Fibroblast of skin of abdomen (primary cell): ENCODE measurements at regions not wholly inside any gene's neighbourhood (a gene's known extent, or its start where the extent isn't known, plus 50 kb on each side); places are given as distances from the start of the nearest gene placed in this dataset.

ENCODE experiments used
- DNase-seq: peaks from one replicate; pipeline ENCODE4 v3.0.0-alpha.2; 2013

DNA sequence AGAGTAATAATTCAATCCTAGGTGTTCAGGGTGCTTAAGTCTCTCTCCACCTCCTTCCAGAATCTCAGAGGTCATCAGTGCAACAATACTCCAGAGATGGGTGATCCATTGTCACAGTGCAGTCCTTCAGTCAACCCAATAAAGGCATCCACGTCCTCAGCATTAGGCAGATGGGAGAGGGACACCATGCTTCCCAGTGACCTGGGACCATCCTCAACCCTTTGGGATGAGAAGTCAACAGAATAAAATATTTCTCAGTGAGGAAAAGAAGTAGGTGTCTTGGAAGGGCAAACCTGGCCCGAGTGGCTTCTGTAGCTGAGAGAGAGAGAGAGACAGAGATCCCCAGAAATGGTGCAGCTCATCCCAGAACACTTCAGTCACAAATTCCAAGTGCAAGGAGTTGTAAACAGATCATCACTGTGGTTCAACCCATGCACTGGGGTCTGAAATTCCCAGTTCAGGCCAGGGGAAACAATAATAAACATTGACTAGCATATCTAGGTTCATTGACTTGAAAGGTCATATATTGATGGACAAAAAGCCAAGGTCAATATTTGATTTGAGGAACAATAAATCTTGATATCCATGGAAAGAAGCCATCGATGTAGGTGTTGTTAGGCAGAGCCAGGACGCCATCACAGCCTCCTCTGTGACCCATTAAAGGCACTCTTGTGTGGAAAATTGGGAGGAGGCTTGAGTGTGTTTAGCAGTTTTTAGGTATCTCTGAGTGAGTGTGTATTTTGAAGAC lies 256.0 kb upstream of the ZMIZ1 start:
- DNase-seq = no peak

GRCh38 chr10:78813526-78813925 lies 255.2 kb upstream of the ZMIZ1 start:
- no peak for DNase-seq

DNA sequence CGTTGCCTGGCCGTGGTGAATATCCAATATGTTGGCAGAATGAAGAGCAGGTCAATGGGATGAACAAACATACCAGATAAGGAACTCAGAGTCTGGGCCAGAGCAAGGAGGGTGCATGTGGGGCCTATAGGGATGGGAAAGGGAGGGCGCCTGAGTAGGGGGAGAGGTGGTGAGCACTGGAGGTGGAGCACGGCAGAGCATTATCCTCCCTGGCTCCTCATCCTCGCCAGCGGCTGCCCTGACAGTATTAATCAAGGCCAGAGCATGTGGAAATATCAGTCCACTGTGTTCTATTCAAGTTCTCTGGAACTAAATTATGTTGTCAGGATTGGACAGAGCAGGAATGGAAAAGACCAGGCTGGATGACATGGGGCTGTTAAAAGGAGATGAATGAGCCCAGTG lies 254.8 kb upstream of the ZMIZ1 start:
- DNase-seq = no peak

GRCh38 chr10:78814407-78814806 lies 254.4 kb upstream of the ZMIZ1 start:
- no peak for DNase-seq

GRCh38 chr10:78815702-78816334 lies 252.9 kb upstream of the ZMIZ1 start:
- DNase-seq = no peak

DNA sequence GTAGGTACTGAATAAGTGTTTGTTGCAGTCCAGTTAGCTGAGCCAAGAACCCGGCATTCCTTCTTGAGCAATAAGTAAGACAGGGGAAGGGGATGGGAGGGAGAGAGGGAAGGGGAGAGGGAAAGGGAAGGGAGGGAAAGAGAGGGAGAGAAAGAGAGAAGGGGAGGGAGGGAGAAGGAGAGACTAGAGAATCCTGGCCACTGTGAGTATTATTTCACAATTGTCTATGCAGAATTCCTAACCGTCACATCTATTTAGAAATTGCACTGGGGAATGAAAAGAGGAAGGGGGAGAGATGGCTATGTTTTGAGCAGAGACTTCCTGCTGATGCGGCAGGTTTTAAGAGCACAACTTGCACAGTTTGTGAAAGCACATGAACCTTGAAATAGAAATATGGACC lies 251.4 kb upstream of the ZMIZ1 start:
- peak; percentile 32 for DNase-seq

DNA sequence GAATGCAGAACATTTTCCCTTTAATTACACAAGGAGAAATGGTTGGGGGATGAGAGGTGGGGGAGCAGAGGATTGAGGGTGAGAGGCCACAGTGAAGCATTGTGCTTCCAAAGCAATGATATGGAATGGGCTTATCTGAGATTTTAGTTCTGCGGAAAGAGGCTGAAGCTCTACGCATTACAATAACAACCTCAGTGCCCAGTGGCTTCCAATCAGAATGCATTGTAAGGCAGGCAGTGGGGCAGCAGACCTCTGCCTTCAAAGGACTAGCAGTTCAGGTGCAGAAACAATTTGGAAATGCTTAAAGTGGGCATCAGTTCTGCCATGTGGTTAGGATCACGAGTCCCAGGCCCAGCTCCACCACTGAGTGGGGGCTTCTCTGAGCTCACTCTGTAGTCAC lies 251.0 kb upstream of the ZMIZ1 start:
- no peak for DNase-seq

DNA sequence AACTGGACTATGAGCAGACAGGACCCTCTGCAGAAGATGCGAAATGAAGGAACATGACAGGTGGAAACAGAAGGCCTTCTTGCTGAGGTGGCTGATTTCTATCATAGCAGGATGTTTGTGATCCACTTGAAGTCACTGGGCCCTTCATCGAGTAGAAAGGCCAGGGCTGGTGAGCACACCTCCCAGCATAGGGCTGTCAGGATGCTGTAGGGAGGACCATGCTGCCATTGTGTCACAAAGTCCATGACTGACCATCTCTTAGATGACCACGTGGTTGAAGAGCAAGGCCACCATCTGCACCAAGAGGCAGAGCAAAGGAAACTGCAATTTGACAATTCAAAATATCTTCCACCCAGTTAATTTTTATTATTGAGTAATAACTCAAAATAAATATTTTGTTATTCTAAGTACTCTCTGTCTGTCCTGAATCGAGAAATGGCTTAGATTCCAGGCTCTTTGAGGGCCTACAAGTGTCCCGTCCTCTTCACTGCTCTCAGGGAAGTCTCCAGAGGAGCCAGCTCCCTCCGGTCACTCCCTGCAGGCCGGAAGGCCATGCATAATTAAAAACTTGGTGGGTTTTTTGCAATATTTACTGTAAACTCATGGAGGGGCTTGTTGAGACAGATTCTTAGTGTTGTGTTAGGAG lies 249.3 kb upstream of the ZMIZ1 start:
- DNase-seq = no peak

DNA sequence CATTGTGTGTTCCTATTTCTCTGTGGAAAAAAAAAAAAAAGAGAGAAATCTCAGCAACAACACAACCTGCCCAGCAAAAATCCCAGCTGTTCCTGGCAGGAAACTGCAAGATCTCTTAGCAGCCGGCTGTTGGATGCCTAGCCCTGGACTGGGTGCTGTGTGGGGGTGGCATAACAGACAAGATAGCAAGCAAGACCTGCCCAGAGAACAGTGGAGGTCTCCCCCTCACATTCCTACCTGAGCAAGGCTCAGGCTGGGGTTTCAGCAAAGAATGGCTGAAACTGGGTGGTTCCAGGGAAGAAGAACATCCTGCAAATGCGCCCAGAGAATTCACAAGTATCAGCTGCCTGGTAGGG lies 248.8 kb upstream of the ZMIZ1 start:
- DNase-seq = no peak

DNA sequence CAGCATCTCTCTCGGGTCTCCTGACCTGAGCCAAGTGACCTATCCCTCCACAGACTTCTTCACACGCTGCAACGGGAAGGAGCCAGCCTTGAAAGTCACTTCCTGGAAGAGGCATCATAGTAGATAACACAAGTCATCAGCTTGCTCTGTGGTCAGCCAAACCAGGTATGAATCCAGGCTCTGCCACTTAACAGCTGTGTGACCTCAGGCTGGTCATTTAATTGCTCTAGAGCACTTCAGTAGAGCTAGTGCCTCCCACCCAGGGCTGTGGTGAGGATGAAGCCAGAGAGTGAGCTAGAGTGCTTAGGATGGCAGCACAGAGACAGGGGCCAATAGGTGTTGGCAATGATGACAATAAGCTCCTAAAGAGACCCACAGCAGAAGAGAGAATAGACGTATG lies 247.7 kb upstream of the ZMIZ1 start:
- no peak for DNase-seq

GRCh38 chr10:78828647-78829539 lies 239.9 kb upstream of the ZMIZ1 start:
- no peak for DNase-seq

DNA sequence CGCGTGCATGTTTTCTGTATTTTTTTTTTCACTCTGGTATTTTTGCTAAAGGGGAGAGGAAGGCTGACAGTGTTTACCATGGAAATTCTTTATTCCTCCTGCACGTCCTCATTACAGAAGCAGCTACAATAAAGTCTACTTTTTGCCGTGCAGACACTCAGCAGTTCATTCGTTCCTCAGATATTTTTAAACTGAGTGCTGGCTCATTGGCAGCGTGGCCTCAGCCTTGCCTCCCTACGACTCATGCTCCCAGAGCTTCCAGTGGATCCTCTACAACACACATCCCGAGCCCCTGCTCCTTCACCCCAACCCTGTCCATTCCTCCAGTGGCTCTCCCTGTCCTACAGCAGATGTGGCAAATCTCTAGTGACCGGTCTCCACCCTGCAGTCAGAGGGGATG lies 239.2 kb upstream of the ZMIZ1 start:
- DNase-seq = peak; percentile 71

GRCh38 chr10:78830062-78830975 lies 238.4 kb upstream of the ZMIZ1 start:
- peak; percentile 53 for DNase-seq

DNA sequence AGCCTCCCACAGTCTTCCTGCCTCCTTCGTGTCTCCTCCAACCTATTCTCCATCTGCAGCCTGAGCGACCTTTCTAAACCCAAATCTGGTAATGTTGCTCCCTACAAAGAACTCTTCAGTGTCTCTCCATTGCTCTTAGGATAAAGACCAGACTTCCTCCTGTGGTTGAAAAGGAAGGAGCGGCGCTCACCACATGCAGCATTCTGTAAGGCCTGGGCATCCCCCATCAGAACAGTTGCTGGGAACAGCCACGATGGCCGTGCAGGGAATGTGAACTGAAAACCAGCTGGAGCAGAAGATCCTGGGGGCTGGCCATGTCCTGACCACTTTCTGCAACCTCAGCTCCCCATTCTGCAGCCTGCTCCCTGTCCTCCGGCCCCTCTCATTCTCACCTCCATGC lies 237.8 kb upstream of the ZMIZ1 start:
- DNase-seq = peak; percentile 19

DNA sequence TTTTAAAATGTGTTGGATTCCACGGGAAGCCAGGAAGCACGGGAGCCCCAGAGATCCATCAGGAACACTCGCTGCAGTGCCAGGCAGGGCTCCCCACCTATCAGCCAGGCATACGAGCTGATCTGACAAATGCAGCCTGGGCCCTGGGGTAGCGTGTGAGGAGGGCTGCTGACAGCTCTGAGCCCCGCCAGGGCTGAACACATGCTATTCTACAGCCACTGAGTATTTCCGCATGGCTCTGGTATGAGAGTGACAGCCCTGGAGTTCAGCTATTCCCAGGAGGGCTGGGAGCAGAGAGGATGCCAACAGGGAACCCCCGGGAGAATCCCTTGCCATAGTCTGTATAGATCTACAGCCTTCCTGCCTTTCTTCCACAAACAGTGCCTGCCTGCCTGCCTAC lies 237.3 kb upstream of the ZMIZ1 start:
- peak; percentile 51 for DNase-seq

- no peak for DNase-seq
These were observed 236.5 kb upstream of the ZMIZ1 start for GRCh38 chr10:78832281-78832680.

DNA sequence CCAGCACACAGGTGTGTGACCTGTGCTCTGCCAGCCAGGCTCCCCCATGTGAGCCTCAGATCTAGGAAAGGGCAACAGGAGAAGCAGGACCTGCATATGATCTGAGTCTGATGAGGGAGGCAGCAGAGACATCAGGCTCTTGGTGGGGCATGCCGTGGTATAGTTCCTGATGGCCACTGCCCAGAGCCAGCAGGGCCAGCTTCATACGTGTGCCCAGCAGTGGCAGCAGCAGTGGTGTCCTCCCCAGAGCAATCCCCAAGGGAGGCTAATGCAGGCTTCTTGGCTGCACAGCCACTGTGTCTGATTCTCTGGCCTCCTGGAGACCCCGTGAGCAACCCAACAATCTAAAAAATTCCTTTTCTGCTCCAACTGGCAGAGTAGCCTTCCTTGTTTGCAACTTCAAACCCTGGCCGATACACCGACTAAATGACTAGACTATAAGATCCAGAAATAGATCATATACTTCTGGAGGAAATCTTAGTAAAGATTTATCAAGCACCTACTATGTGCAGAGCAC lies 230.6 kb upstream of the ZMIZ1 start:
- DNase-seq = no peak

DNA sequence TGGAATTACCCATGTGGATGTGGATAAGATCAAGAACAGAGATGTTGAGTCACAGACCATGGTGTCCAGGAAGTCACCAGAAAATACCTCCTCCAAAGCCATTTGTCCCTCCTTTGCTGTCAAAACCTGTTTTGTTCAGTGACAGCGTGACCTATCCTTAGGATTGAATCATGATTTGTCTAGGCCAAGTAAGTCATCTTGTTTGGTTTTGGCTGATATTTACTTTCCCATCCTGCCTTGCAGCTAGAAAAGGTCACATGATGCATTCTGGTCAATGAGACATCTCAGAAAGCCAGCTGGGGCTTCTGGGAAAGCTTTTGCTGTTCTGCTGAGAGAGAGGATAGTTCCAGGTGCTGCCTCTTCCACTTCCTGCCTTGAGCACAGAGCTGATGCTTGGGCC lies 225.3 kb upstream of the ZMIZ1 start:
- DNase-seq = no peak

DNA sequence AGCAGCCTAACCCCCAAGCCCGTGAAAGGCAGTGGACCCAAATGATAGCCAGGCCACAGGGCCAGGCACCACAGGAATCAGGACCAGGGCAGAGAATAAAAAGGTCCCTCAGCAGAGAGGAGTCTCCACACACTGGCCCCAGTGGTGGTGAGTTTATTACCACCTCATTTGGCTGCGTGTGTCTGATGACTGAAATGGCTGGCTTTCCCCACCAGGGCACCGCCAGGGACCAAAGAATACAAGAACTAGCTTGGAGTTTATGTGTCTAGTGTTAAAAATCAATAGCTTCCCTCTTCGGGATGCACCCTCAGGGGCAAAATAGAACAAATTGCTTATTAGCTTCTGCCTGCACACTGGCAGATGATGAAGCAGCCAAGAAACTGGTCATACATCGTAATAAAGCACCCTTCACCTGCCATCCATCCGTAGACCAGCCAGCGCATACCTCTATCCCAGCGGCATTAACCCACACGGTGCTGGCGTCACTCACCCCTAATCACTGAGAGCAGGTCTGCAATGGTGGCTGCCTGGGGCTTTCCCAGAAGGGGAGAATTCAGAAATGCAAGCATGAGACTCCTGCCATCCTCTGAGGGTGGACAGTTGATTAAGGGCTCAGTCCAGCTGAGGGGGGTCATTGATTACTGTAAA lies 223.7 kb upstream of the ZMIZ1 start:
- DNase-seq = no peak

- no peak for DNase-seq
These were observed 222.7 kb upstream of the ZMIZ1 start for GRCh38 chr10:78846071-78846470.

- DNase-seq = no peak
These were observed 222.0 kb upstream of the ZMIZ1 start for GRCh38 chr10:78846760-78847159.
